Liver (tissue), 8 donors: ENCODE measurements at regions not wholly inside any gene's neighbourhood (a gene's known extent, or its start where the extent isn't known, plus 50 kb on each side); places are given as distances from the start of the nearest gene placed in this dataset.

Experiments used
- DNase-seq: peaks from one replicate; pipeline ENCODE4 v3.0.0-alpha.2; 2017; ENCODE audit warnings: low spot score
- H3K27ac ChIP-seq, 2 donors: one replicate each; pipeline ENCODE4 v1.7.0; 2013; ENCODE audit warnings: inconsistent platforms in 2 of 2, low read length in 2 of 2, control low read depth in 1 of 2, low read depth in 1 of 2, mild to moderate bottlenecking in 1 of 2
- H3K27me3 ChIP-seq, 4 donors: one replicate each; pipeline versions ENCODE4 v1.6.1 to v1.7.0; 2013; ENCODE audit warnings: low read length in 3 of 4, inconsistent platforms in 1 of 4, mild to moderate bottlenecking in 1 of 4, moderate library complexity in 1 of 4; ENCODE audit not compliant: control insufficient read depth in 4 of 4, insufficient read depth in 4 of 4
- H3K36me3 ChIP-seq, 4 donors: one replicate each; pipeline versions ENCODE4 v1.6.1 to v1.7.0; 2013; ENCODE audit warnings: low read length in 3 of 4, mild to moderate bottlenecking in 3 of 4, low read depth in 1 of 4, moderate library complexity in 1 of 4; ENCODE audit not compliant: control insufficient read depth in 4 of 4, insufficient read depth in 3 of 4
- H3K4me1 ChIP-seq, 4 donors: one replicate each; pipeline versions ENCODE4 v1.6.1 to v1.7.0; 2013; ENCODE audit warnings: low read length in 3 of 4, mild to moderate bottlenecking in 3 of 4, moderate library complexity in 1 of 4; ENCODE audit not compliant: control insufficient read depth in 4 of 4, insufficient read depth in 4 of 4
- H3K4me3 ChIP-seq, 3 donors: one replicate each; pipeline versions ENCODE4 v1.6.1 to v1.7.0; 2013; ENCODE audit warnings: low read length in 3 of 3, control low read depth in 1 of 3, low read depth in 1 of 3, mild to moderate bottlenecking in 1 of 3
- H3K9ac ChIP-seq, 2 donors: one replicate each; pipeline ENCODE4 v1.7.0; 2013; ENCODE audit warnings: low read length in 2 of 2, mild to moderate bottlenecking in 2 of 2, moderate library complexity in 2 of 2, control low read depth in 1 of 2, low read depth in 1 of 2
- H3K9me3 ChIP-seq, 4 donors: one replicate each; pipeline versions ENCODE4 v1.6.1 to v1.7.0; 2013; ENCODE audit warnings: low read length in 3 of 4; ENCODE audit not compliant: control insufficient read depth in 4 of 4
- EGR1 ChIP-seq, 2 donors: IDR thresholded peaks; 2 replicates each; pipeline ENCODE4 v1.6.1; 2016 to 2018; ENCODE audit warnings: antibody characterized with exemption in 2 of 2, low read depth in 2 of 2
- FOXA1 ChIP-seq: IDR thresholded peaks from 2 replicates; pipeline ENCODE4 v1.6.1; 2016; ENCODE audit warnings: antibody characterized with exemption
- FOXA2 ChIP-seq: IDR thresholded peaks from 2 replicates; pipeline ENCODE4 v1.6.1; 2016; ENCODE audit warnings: antibody characterized with exemption
- GABPA ChIP-seq, 2 donors: IDR thresholded peaks in 1 of 2; conservative IDR thresholded peaks in 1 of 2; 2 replicates each; pipeline ENCODE4 v1.6.1; 2016; ENCODE audit warnings: antibody characterized with exemption in 2 of 2, mild to moderate bottlenecking in 1 of 2, moderate library complexity in 1 of 2
- HNF4A ChIP-seq, 2 donors: conservative IDR thresholded peaks; 2 replicates each; pipeline ENCODE4 v1.6.1; 2016; ENCODE audit warnings: antibody characterized with exemption in 2 of 2, mild to moderate bottlenecking in 2 of 2
- HNF4G ChIP-seq: IDR thresholded peaks from 2 replicates; pipeline ENCODE4 v1.6.1; 2016; ENCODE audit warnings: antibody characterized with exemption
- JUND ChIP-seq, 2 donors: IDR thresholded peaks; 2 replicates each; pipeline ENCODE4 v1.6.1; 2016; ENCODE audit warnings: antibody characterized with exemption in 2 of 2
- NR2F2 ChIP-seq: IDR thresholded peaks from 2 replicates; pipeline ENCODE4 v1.6.1; 2016; ENCODE audit warnings: antibody characterized with exemption
- RAD21 ChIP-seq, 2 donors: IDR thresholded peaks; 2 replicates each; pipeline ENCODE4 v1.6.1; 2016; ENCODE audit warnings: antibody characterized with exemption in 2 of 2, mild to moderate bottlenecking in 2 of 2
- RXRA ChIP-seq, 2 donors: IDR thresholded peaks; 2 replicates each; pipeline ENCODE4 v1.6.1; 2017 to 2018; ENCODE audit warnings: antibody characterized with exemption in 2 of 2, mild to moderate bottlenecking in 1 of 2
- SP1 ChIP-seq: IDR thresholded peaks from 2 replicates; pipeline ENCODE4 v1.6.1; 2018; ENCODE audit warnings: antibody characterized with exemption, mild to moderate bottlenecking
- TAF1 ChIP-seq: conservative IDR thresholded peaks from 2 replicates; pipeline ENCODE4 v1.6.1; 2016; ENCODE audit warnings: antibody characterized with exemption, mild to moderate bottlenecking
- YY1 ChIP-seq: IDR thresholded peaks from 2 replicates; pipeline ENCODE4 v1.6.1; 2016; ENCODE audit warnings: antibody characterized with exemption, mild to moderate bottlenecking
- WGBS: extraction: QIAGEN DNeasy Blood & Tissue Kit; methylation state at CpG from one replicate; pipeline ENCODE4 v1.1.7; 2013; 5-methylcytosine and 5-hydroxymethylcytosine counted together
- TF ChIP-seq, protein P1 (sequence below): fragments of 150-350 bp; IDR thresholded peaks from 2 replicates; pipeline ENCODE4 v1.5.1; 2017; ENCODE audit warnings: improper control_type of control experiment, low read depth, low read length; ENCODE audit not compliant: missing input control
- TF ChIP-seq, protein P2 (sequence below): IDR thresholded peaks from 2 replicates; pipeline ENCODE4 v1.6.1; 2016; ENCODE audit warnings: antibody characterized with exemption
- TF ChIP-seq, protein P3 (sequence below): IDR thresholded peaks from 2 replicates; pipeline ENCODE4 v1.6.1; 2016; ENCODE audit warnings: antibody characterized with exemption, mild to moderate bottlenecking
- TF ChIP-seq, protein P4 (sequence below): IDR thresholded peaks from 2 replicates; pipeline ENCODE4 v1.6.1; 2016; ENCODE audit warnings: antibody characterized with exemption
- TF ChIP-seq, protein P5 (sequence below): IDR thresholded peaks from 2 replicates; pipeline ENCODE4 v1.6.1; 2016; ENCODE audit warnings: antibody characterized with exemption
- donor health status: healthy.
- donor health status: healthy.
- donor health status: healthy.
- donor health status: healthy.
- donor health status: healthy.

DNA sequence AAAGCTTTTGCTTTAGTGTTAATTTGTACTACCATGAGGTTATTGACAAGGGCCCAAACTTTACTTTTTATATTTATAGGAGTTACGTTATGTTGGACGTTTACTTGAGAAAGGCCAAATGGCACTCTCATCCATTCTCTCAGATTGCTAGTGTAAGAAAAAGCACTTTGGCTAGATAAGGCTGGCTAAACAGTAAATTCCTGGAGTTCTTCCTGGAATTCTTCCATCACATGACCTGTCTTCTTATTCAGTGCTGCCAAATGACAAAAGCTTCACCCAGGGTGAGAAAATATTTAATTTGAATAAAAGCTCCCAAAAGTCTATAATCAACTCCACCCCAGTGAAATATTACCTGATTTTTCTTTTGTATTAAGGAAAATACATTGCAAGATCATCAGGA is 1568.9 kb upstream of the ACO1 start:
- no peak for DNase-seq
- 22% methylated on average over 2 of the region's 2 CpGs for WGBS
- H3K27ac ChIP-seq: no peak overlapping the region

DNA sequence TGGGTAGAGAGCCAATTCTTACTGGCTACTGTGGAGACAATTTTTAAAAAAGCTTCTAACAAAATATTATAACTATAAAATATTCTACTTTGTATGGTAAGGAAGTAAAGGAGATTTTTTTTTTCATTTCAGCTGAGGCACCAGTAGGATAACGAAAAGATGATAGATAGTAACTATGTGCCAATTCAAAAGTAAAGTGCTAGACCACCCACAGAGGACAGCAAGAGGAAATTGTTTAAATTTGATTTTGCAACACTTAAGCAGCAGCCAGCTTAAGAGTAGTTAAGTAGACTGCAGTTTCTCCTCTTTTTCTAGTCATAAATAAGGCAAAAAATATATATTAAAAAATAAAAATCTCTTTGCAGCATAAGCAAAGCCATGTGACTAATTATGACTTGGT is 1539.3 kb upstream of the ACO1 start:
- TF ChIP-seq, protein P1, sequence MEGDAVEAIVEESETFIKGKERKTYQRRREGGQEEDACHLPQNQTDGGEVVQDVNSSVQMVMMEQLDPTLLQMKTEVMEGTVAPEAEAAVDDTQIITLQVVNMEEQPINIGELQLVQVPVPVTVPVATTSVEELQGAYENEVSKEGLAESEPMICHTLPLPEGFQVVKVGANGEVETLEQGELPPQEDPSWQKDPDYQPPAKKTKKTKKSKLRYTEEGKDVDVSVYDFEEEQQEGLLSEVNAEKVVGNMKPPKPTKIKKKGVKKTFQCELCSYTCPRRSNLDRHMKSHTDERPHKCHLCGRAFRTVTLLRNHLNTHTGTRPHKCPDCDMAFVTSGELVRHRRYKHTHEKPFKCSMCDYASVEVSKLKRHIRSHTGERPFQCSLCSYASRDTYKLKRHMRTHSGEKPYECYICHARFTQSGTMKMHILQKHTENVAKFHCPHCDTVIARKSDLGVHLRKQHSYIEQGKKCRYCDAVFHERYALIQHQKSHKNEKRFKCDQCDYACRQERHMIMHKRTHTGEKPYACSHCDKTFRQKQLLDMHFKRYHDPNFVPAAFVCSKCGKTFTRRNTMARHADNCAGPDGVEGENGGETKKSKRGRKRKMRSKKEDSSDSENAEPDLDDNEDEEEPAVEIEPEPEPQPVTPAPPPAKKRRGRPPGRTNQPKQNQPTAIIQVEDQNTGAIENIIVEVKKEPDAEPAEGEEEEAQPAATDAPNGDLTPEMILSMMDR: no peak
- TF ChIP-seq JUND (IDR thresholded peaks at IDR 0.05) (no peak), RAD21 (IDR thresholded peaks at IDR 0.05) (no peak), FOXA1 (no peak), HNF4A (conservative IDR thresholded peaks at IDR 0.05) (no peak), TAF1 (no peak), HNF4G (no peak), EGR1 (IDR thresholded peaks at IDR 0.05; ENCODE audit: low read depth in 2 of 2) (no peak), GABPA (IDR thresholded peaks at IDR 0.05 in 1 of 2, conservative IDR thresholded peaks at IDR 0.05 in 1 of 2) (no peak), YY1 (no peak), SP1 (no peak), NR2F2 (no peak), FOXA2 (no peak), RXRA (IDR thresholded peaks at IDR 0.05) (no peak)
- TF ChIP-seq, protein P2, sequence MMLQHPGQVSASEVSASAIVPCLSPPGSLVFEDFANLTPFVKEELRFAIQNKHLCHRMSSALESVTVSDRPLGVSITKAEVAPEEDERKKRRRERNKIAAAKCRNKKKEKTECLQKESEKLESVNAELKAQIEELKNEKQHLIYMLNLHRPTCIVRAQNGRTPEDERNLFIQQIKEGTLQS: no peak
- TF ChIP-seq, protein P3, sequence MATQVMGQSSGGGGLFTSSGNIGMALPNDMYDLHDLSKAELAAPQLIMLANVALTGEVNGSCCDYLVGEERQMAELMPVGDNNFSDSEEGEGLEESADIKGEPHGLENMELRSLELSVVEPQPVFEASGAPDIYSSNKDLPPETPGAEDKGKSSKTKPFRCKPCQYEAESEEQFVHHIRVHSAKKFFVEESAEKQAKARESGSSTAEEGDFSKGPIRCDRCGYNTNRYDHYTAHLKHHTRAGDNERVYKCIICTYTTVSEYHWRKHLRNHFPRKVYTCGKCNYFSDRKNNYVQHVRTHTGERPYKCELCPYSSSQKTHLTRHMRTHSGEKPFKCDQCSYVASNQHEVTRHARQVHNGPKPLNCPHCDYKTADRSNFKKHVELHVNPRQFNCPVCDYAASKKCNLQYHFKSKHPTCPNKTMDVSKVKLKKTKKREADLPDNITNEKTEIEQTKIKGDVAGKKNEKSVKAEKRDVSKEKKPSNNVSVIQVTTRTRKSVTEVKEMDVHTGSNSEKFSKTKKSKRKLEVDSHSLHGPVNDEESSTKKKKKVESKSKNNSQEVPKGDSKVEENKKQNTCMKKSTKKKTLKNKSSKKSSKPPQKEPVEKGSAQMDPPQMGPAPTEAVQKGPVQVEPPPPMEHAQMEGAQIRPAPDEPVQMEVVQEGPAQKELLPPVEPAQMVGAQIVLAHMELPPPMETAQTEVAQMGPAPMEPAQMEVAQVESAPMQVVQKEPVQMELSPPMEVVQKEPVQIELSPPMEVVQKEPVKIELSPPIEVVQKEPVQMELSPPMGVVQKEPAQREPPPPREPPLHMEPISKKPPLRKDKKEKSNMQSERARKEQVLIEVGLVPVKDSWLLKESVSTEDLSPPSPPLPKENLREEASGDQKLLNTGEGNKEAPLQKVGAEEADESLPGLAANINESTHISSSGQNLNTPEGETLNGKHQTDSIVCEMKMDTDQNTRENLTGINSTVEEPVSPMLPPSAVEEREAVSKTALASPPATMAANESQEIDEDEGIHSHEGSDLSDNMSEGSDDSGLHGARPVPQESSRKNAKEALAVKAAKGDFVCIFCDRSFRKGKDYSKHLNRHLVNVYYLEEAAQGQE: no peak
- TF ChIP-seq, protein P4, sequence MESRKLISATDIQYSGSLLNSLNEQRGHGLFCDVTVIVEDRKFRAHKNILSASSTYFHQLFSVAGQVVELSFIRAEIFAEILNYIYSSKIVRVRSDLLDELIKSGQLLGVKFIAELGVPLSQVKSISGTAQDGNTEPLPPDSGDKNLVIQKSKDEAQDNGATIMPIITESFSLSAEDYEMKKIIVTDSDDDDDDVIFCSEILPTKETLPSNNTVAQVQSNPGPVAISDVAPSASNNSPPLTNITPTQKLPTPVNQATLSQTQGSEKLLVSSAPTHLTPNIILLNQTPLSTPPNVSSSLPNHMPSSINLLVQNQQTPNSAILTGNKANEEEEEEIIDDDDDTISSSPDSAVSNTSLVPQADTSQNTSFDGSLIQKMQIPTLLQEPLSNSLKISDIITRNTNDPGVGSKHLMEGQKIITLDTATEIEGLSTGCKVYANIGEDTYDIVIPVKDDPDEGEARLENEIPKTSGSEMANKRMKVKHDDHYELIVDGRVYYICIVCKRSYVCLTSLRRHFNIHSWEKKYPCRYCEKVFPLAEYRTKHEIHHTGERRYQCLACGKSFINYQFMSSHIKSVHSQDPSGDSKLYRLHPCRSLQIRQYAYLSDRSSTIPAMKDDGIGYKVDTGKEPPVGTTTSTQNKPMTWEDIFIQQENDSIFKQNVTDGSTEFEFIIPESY: no peak
- TF ChIP-seq, protein P5, sequence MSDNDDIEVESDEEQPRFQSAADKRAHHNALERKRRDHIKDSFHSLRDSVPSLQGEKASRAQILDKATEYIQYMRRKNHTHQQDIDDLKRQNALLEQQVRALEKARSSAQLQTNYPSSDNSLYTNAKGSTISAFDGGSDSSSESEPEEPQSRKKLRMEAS: no peak
- Histone ChIP-seq H3K27ac (no peak overlapping the region), H3K27me3 (no peaks in the 10 kb centered on the region), H3K4me1 (no peaks in the 10 kb centered on the region), H3K9ac (no peak overlapping the region), H3K9me3 (no peaks in the 10 kb centered on the region), H3K4me3 (no peak overlapping the region), H3K36me3 (no peaks in the 10 kb centered on the region)
- WGBS: 66% methylated on average over 1 of the region's 1 CpG
- no peak for DNase-seq

More for the DNA sequence above, 1568.9 kb upstream of the ACO1 start:
- Histone ChIP-seq H3K36me3 (no peaks in the 10 kb centered on the region), H3K27me3 (no peaks in the 10 kb centered on the region), H3K9ac (no peak overlapping the region), H3K4me3 (no peak overlapping the region), H3K9me3 (no peaks in the 10 kb centered on the region), H3K4me1 (no peaks in the 10 kb centered on the region)
- TF ChIP-seq GABPA (IDR thresholded peaks at IDR 0.05 in 1 of 2, conservative IDR thresholded peaks at IDR 0.05 in 1 of 2): no peak
- TF ChIP-seq, protein P3: no peak
- TF ChIP-seq, protein P5: no peak
